ENCODE measurements at regions not wholly inside any gene's neighbourhood (a gene's known extent, or its start where the extent isn't known, plus 50 kb on each side); places are given as distances from the start of the nearest gene placed in this dataset.

GRCh38 chr7:35482231-35482630 lies 212.7 kb downstream of the HERPUD2 start:
- Histone ChIP-seq H3K9me3 (replicated peaks; ENCODE audit: control insufficient read depth, insufficient read depth, low read length) (no peaks in the 10 kb centered on the region), H3K36me3 (ENCODE audit: control insufficient read depth in 2 of 2, insufficient read depth in 2 of 2, low read length in 1 of 2) (no peaks in the 10 kb centered on the region), H3K4me1 (ENCODE audit: control insufficient read depth, insufficient read depth, low read length) (no peaks in the 10 kb centered on the region), H3K27me3 (replicated peaks in 1 of 2; ENCODE audit: control insufficient read depth in 2 of 2, insufficient read depth in 2 of 2, low read length in 1 of 2) (no peaks in the 10 kb centered on the region; a peak in 1 of 4 replicates), H3K79me2 (ENCODE audit: control insufficient read depth, insufficient read depth, low read length) (no peaks in the 10 kb centered on the region), H2AFZ (ENCODE audit: control insufficient read depth, low read depth, low read length) (no peak overlapping the region), H4K20me1 (ENCODE audit: control insufficient read depth, insufficient read depth) (no peaks in the 10 kb centered on the region), H3K9ac (ENCODE audit: control insufficient read depth, insufficient read depth, low read length) (no peak overlapping the region), H3K4me3 (no peak overlapping the region), H3K4me2 (ENCODE audit: control insufficient read depth, insufficient read depth) (no peak overlapping the region), H3K27ac (ENCODE audit: control insufficient read depth, insufficient read depth) (no peak overlapping the region)
- ChIA-PET CTCF (no interaction called here), SMC1A (ENCODE audit: uncharacterized antibody, unreplicated experiment) (no interaction called here), POLR2A (no interaction called here), RAD21 (ENCODE audit: unreplicated experiment) (no interaction called here)
- FAIRE-seq (no peak), DNase-seq (ENCODE audit: low read depth, low spot score) (no peak), ATAC-seq (no peak)
- in situ Hi-C loops (cut with MboI) (no loop called here), intact Hi-C loops (cut with micrococcal nuclease; ENCODE audit: unreplicated experiment) (no loop called here)
- no TSS peak for BruUV-seq (replicated peaks)
- WGBS (ENCODE audit: insufficient coverage, insufficient replicate concordance, low lambda C conversion rate, missing lambda C conversion rate) = 18% methylated on average over 5 of the region's 5 CpGs
- no peak for TF ChIP-seq SRF (IDR thresholded peaks at IDR 0.05; ENCODE audit: low read depth in 2 of 2, low read length in 2 of 2)
- no peak for TF ChIP-seq DPF2 (IDR thresholded peaks at IDR 0.05)
- TF ChIP-seq FOS (IDR thresholded peaks at IDR 0.05; ENCODE audit: borderline replicate concordance, extremely low read depth, insufficient read length) = no peak
- TF ChIP-seq RFX5 (IDR thresholded peaks at IDR 0.05; ENCODE audit: low read depth, low read length) = no peak
- no peak for TF ChIP-seq NRF1 (conservative IDR thresholded peaks at IDR 0.05; ENCODE audit: low read depth, low read length)
- no peak for TF ChIP-seq RELB (IDR thresholded peaks at IDR 0.05; ENCODE audit: low read depth)
- no peak for TF ChIP-seq RB1 (IDR thresholded peaks at IDR 0.05; ENCODE audit: borderline replicate concordance)
- no peak for TF ChIP-seq E4F1 (IDR thresholded peaks at IDR 0.05; ENCODE audit: borderline replicate concordance, partially characterized antibody)
- no peak for TF ChIP-seq PML (IDR thresholded peaks at IDR 0.05; ENCODE audit: low read length)
- TF ChIP-seq EP300 (IDR thresholded peaks at IDR 0.05; ENCODE audit: borderline replicate concordance in 1 of 2, control insufficient read depth in 1 of 2, low read depth in 2 of 2, low read length in 2 of 2) = no peak
- no peak for TF ChIP-seq PAX5 (IDR thresholded peaks at IDR 0.05; ENCODE audit: borderline replicate concordance, low read depth, low read length)
- no peak for TF ChIP-seq PAX8 (IDR thresholded peaks at IDR 0.05)
- TF ChIP-seq ZNF592 (IDR thresholded peaks at IDR 0.05) = no peak

Measured in GM12878 (cell line).